ENCODE measurements at regions not wholly inside any gene's neighbourhood (a gene's known extent, or its start where the extent isn't known, plus 50 kb on each side); places are given as distances from the start of the nearest gene placed in this dataset.

GRCh38 chr9:2461892-2462291 is 159.7 kb upstream of the VLDLR start:
- TF ChIP-seq CEBPB (IDR thresholded peaks at IDR 0.05) (no peak), MAX (IDR thresholded peaks at IDR 0.05) (no peak), RAD21 (IDR thresholded peaks at IDR 0.05; ENCODE audit: low read depth) (no peak), FOXM1 (IDR thresholded peaks at IDR 0.05; ENCODE audit: borderline replicate concordance, low read depth) (no peak), EP300 (IDR thresholded peaks at IDR 0.05; ENCODE audit: borderline replicate concordance) (no peak), REST (IDR thresholded peaks at IDR 0.05; ENCODE audit: low read depth) (no peak)
